Right renal cortex interstitium (tissue), 3 donors: ENCODE measurements at regions not wholly inside any gene's neighbourhood (a gene's known extent, or its start where the extent isn't known, plus 50 kb on each side); places are given as distances from the start of the nearest gene placed in this dataset.
"Not testable (repeated sequence)": the region's sequence is repeated elsewhere in the genome, so short reads cannot be mapped to it uniquely, and the experiment has no call there.

Experiments
- DNase-seq, 3 donors: peaks; one replicate each; pipeline ENCODE4 v3.0.0-alpha.2; 2013; ENCODE audit warnings: low read depth in 3 of 3, low spot score in 2 of 3

DNA sequence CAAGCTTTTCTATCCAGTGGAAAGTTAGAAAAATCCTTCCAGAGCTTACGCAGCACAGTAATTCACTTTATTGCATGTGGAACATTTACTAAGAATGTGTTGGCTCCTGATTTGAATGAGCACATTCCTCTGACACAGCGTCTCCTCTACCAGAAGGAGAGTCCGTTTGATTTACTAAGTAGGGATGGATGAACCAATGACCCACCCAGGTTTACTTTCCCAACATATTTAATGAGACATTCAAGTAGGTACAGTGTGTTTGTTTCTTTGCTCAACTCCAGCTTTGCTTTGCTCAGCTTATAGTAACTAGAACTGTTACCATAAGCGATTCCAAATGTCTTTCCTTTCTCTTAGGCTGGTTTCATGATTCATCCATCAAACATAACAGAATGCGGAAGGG, 161.7 kb downstream of the SMARCA1 start:
- DNase-seq = peak in 1 of 3 donors; percentile 2

DNA sequence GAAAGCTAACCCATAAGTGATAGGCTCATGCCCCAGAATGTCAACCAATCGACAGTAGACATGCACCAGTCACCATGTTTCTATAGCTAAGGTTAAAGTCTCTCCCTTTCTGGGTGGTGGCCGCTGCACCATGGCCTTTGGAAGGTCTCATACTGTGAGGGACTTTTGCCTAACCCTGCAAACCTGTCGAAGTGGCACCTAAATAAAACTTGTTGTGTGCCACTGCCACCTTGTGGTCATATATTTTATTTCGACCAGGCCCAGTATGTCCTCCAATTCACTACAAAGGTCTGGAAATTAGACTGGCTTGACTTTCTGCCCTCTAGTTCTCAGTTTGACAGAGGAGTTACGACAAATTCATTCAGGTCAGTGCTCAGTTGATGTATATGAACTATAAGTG, 163.1 kb downstream of the SMARCA1 start:
- no peak for DNase-seq

- DNase-seq = no peak
These were observed 164.0 kb downstream of the SMARCA1 start for GRCh38 chrX:129359269-129359668.

DNA sequence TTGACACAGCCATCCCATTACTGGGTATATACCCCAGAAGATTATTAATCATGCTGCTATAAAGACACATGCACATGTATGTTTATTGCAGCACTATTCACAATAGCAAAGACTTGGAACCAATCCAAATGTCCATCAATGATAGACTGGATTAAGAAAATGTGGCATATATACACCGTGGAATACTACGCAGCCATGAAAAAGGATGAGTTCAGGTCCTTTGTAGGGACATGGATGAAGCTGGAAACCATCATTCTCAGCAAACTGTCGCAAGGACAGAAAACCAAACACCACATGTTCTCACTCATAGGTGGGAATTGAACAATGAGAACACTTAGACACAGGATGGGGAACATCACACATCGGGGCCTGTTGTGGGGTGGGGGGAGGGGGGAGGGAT, 165.9 kb downstream of the SMARCA1 start:
- DNase-seq = not testable (repeated sequence)

DNA sequence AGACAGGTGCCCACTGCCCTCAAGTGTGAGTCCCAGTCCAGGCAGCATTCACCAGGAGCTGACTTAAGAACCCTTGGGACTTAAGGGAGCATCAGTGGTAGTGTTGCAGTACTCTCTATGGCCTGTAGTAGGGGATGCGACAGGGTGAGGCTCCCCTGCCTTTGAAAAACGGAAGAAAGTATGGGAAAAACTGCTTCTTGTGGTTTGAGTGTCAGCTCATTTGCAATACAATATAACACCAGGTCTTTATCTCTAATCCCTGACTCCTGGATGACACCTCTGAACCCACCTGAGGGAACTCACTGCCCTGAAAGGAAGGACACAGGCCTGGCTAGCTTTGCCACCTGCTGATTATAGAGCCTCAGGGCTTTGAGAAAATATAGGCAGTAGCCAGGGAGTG, 176.0 kb downstream of the SMARCA1 start:
- DNase-seq = no peak

DNA sequence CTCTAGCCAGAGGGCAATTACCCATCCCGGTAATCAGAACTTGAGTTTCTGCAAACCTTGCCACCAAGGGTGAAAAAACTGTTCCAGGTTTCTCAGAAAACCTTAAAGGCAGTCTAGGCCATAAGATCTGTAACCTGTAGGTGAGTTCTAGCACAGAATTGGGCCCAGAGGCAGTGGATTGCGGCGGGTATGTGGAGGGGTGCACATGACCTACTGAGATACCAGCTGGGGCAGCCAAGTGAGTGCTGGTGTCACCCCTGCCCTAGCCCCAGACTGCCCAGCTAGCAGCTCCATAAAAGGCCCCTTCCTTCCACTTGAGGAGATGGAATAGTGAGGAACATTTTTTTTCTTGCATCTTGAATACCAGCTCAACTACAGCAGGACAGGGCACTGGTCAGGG, 176.7 kb downstream of the SMARCA1 start:
- no peak for DNase-seq

- DNase-seq = not testable (repeated sequence)
These were observed 186.0 kb downstream of the SMARCA1 start for GRCh38 chrX:129337264-129337663.

GRCh38 chrX:129323115-129323514, 200.2 kb downstream of the SMARCA1 start:
- no peak for DNase-seq

GRCh38 chrX:129318375-129318774, 204.9 kb downstream of the SMARCA1 start:
- DNase-seq = no peak

DNA sequence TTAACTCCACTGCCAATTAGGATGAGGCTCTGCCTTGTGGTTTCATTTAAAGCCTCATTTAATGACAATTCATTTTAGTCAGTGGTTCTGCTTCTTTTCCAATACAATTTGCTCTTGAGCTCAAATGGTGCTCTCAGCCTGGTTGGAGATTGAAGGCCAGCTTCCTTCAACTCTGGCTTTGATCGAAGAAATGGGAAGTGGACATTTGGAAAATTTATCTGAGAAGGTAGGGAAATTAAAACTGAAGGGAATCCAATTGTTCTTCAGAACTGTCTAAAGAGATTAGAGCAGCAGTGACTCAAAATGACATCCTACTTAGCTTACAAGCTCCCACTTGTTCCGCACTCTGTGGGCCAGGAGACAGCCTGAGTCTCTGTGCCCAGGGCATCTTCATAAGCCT, 206.8 kb downstream of the SMARCA1 start:
- no peak for DNase-seq

GRCh38 chrX:129310000-129310399, 213.3 kb downstream of the SMARCA1 start:
- no peak for DNase-seq

DNA sequence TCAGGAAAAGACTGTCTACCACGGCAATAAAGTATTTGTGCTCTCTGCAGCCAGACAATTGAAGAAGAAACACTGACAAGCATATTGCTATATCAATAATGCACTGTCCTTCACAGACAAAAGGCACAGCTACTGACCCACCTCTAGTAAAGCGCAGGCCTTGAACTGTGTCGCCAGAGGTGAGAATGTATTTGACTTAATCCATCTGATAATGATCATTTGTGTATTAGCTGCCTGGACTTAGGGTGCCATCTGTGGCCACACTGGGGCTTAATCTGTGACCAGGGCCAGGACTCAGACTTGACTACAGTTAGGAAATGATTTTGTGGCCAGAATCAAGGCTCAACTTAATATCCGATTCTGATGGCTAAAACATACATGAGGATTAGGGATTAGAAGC, 260.4 kb downstream of the SMARCA1 start:
- no peak for DNase-seq

DNA sequence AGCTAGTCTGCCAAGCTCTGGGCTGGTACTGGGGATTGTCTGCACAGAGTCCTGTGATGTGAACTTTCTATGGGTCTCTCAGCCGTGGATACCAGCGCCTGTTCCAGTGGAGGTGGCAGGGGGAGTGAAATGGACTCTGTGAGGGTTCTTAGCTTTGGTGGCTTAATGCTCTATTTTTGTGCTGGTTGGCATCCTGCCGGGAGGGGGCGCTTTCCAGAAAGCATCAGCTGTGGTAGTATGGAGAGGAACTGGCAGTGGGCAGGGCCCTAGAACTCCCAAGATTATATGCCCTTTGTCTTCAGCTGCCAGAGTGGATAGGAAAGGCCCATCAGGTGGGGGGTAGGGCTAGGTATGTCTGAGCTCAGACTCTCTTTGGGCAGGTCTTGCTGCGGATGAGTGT, 267.8 kb downstream of the SMARCA1 start:
- not testable (repeated sequence) for DNase-seq

GRCh38 chrX:129249563-129249962, 273.7 kb downstream of the SMARCA1 start:
- DNase-seq = no peak

GRCh38 chrX:129247642-129248041, 275.6 kb downstream of the SMARCA1 start:
- DNase-seq = no peak

GRCh38 chrX:129239371-129239770, 283.9 kb downstream of the SMARCA1 start:
- no peak for DNase-seq

- DNase-seq = no peak
These were observed 285.3 kb downstream of the SMARCA1 start for GRCh38 chrX:129238011-129238410.

GRCh38 chrX:129235903-129236302, 287.4 kb downstream of the SMARCA1 start:
- DNase-seq = no peak

GRCh38 chrX:129233786-129234185, 289.5 kb downstream of the SMARCA1 start:
- no peak for DNase-seq

GRCh38 chrX:129230850-129231512, 292.3 kb downstream of the SMARCA1 start:
- no peak for DNase-seq

GRCh38 chrX:129230168-129230567, 293.1 kb downstream of the SMARCA1 start:
- DNase-seq = no peak

DNA sequence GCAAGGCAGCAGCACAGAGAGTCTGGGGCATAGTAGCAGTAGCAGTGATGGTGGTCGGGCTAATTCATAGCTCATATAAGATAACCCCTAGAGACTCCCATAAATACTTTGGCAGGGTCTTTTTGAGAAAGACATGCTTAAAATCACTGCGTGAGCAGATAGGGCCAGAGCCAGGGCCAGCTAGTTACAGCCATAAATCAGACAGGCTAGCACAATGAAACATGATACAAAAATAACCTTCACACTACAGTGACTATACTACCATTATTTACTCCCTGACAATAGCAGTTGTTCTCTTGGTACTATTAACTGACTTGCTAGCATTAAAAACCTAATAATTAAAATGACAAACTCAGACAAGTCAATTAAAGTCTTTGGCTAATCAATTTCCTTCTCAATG, 295.9 kb downstream of the SMARCA1 start:
- DNase-seq = no peak

- DNase-seq = no peak
These were observed 329.9 kb downstream of the SMARCA1 start for GRCh38 chrX:129193357-129193756.
